ENCODE measurements at regions not wholly inside any gene's neighbourhood (a gene's known extent, or its start where the extent isn't known, plus 50 kb on each side); places are given as distances from the start of the nearest gene placed in this dataset.

DNA sequence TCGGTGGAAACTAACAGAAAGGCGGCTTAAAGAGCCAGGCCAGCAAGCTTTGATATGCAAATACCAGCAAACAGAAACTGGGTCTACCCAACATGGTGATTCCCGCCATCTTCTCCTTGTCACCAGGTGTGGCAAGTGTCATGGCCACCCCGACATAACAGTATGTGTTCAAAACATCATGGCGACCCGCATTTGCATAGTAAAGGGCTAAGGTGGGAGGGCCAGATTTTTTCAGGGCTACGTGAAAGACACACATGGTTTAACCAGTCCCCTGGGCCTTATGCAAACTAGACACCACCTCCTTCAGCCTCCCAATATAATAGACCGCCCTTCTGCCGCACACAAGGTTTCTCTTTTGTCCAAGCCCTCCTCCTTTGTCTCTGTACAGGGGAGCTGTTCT, 260.4 kb downstream of the METTL4 start:
- Histone ChIP-seq H3K36me3 (no peaks in the 10 kb centered on the region), H3K27ac (no peak overlapping the region), H3K4me3 (no peak overlapping the region), H3K9me3 (no peaks in the 10 kb centered on the region), H3K4me1 (no peaks in the 10 kb centered on the region), H3K27me3 (no peaks in the 10 kb centered on the region)
- intact Hi-C loops (cut with DNase I): no loop called here
- WGBS, 2 donors: 88 to 89% methylated on average over 9 of the region's 9 CpGs
- DNase-seq: no peak
- TF ChIP-seq POLR2A (IDR thresholded peaks at IDR 0.05) (no peak), EP300 (IDR thresholded peaks at IDR 0.05) (no peak), CTCF (IDR thresholded peaks at IDR 0.05) (no peak)

DNA sequence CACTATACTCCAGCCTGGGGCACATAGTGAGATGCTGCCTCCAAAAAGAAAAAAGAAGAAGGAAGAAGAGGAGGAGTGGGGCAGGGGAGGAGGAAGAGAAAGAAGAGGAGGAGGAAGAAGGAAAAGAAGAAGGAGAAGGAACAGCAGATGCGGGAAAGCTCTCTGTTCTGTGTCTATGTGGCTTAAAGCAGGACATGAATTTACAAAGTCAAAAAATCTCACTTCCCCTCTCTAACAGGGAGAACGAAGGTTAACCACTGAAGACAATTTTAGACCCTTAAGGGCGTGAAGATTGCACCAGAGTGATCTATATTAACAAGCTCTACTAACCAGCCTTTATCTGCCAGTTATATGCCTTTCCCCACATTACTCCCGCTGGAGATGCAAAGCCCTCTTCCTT, 258.9 kb downstream of the METTL4 start:
- Histone ChIP-seq H3K36me3 (no peaks in the 10 kb centered on the region), H3K27me3 (no peaks in the 10 kb centered on the region), H3K9me3 (no peaks in the 10 kb centered on the region), H3K4me3 (no peak overlapping the region), H3K4me1 (no peaks in the 10 kb centered on the region), H3K27ac (no peak overlapping the region)
- no peak for TF ChIP-seq POLR2A (IDR thresholded peaks at IDR 0.05)
- no peak for TF ChIP-seq EP300 (IDR thresholded peaks at IDR 0.05)
- TF ChIP-seq CTCF (IDR thresholded peaks at IDR 0.05): no peak
- no peak for TF ChIP-seq POLR2AphosphoS5 (IDR thresholded peaks at IDR 0.05)
- intact Hi-C loops (cut with DNase I): no loop called here
- 36 to 43% methylated on average over 4 of the region's 4 CpGs for WGBS, 2 donors
- DNase-seq: no peak

- TF ChIP-seq POLR2AphosphoS5 (IDR thresholded peaks at IDR 0.05) (no peak), POLR2A (IDR thresholded peaks at IDR 0.05) (no peak), CTCF (IDR thresholded peaks at IDR 0.05) (no peak), EP300 (IDR thresholded peaks at IDR 0.05) (no peak)
- Histone ChIP-seq H3K4me1 (no peaks in the 10 kb centered on the region), H3K36me3 (no peaks in the 10 kb centered on the region), H3K27me3 (no peaks in the 10 kb centered on the region), H3K9me3 (no peaks in the 10 kb centered on the region), H3K27ac (no peak overlapping the region), H3K4me3 (no peak overlapping the region)
- intact Hi-C loops (cut with DNase I): no loop called here
- DNase-seq: no peak
- WGBS, 2 donors: 85 to 90% methylated on average over 3 of the region's 3 CpGs
Measured at GRCh38 chr18:2313332-2313731, 258.0 kb downstream of the METTL4 start.

GRCh38 chr18:2316082-2316750, 255.1 kb downstream of the METTL4 start:
- TF ChIP-seq POLR2A (IDR thresholded peaks at IDR 0.05) (no peak), CTCF (IDR thresholded peaks at IDR 0.05) (no peak)
- no peaks in the 10 kb centered on the region for H3K36me3 ChIP-seq
- no peaks in the 10 kb centered on the region for H3K4me1 ChIP-seq
- no peaks in the 10 kb centered on the region for H3K9me3 ChIP-seq
- no peak overlapping the region for H3K4me3 ChIP-seq
- DNase-seq: no peak
- H3K27ac ChIP-seq: no peak overlapping the region
- H3K27me3 ChIP-seq: no peaks in the 10 kb centered on the region
- WGBS, 2 donors: 66 to 76% methylated on average over 3 of the region's 3 CpGs
- intact Hi-C loops (cut with DNase I): no loop called here

Data from sigmoid colon (tissue), 6 donors.